ENCODE measurements at regions not wholly inside any gene's neighbourhood (a gene's known extent, or its start where the extent isn't known, plus 50 kb on each side); places are given as distances from the start of the nearest gene placed in this dataset.

DNA sequence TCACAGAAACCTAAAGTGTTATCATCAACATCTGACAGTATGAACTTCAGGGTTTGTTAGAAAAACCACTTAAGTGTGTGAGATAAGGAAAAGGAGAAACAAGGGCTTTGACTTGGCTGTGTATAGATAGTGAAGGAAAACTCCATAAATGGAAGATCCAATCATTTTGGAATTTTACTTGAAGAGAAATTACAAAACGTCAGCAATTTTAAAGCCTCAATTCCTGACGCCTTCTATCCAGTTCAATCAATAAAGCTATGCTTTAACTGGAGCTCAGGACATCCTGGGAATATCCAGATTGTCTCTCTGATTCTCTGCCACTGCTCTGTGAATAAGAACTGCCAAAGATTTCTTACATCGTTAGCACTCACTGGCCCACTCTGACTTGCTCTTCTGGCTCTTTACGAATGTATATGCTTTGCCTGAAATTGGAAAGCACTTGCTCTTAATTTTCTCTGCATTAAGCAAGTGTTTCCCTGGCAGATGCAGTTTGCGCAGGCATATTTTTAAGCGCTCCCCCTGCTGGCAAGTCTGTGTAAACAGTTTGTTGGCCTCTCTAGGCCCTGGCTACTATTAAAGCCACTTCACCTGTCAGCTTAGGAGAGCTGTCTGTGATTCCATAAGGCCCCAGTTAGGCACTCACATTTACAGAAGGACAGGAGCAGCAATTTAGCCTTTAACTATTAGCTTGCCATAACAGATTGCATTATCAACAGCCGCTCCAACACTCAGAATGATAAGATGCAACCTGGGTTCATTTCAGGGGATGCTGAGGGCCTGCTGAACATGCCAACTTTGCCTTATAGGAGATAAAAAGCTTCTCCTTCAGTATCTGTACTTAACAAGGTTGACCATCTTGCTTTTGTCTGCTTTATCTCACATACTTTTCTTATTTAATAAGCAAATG lies 251.4 kb upstream of the DDX53 start:
- ATAC-seq (no peak), DNase-seq (peak; percentile 26)
- Mint-ChIP-seq H3K4me1 (ENCODE audit: low read depth) (no peaks in the 10 kb centered on the region), H3K27me3 (no peaks in the 10 kb centered on the region), H3K4me3 (no peak overlapping the region), H3K36me3 (ENCODE audit: low read depth) (no peaks in the 10 kb centered on the region), H3K27ac (no peak overlapping the region), H3K9me3 (no peaks in the 10 kb centered on the region)
- ChIA-PET POLR2A (interaction anchor here (0.5 kb wide), 1 partner anchor 758 kb away, joined by 3 read pairs; no protein-coding TSS in a partner anchor), CTCF (interaction anchor here (0.6 to 2.3 kb wide), 13 partner anchors 9 to 1090 kb away, joined by 3 to 15 read pairs (median 4); no protein-coding TSS in a partner anchor)
- TF ChIP-seq, protein P1, sequence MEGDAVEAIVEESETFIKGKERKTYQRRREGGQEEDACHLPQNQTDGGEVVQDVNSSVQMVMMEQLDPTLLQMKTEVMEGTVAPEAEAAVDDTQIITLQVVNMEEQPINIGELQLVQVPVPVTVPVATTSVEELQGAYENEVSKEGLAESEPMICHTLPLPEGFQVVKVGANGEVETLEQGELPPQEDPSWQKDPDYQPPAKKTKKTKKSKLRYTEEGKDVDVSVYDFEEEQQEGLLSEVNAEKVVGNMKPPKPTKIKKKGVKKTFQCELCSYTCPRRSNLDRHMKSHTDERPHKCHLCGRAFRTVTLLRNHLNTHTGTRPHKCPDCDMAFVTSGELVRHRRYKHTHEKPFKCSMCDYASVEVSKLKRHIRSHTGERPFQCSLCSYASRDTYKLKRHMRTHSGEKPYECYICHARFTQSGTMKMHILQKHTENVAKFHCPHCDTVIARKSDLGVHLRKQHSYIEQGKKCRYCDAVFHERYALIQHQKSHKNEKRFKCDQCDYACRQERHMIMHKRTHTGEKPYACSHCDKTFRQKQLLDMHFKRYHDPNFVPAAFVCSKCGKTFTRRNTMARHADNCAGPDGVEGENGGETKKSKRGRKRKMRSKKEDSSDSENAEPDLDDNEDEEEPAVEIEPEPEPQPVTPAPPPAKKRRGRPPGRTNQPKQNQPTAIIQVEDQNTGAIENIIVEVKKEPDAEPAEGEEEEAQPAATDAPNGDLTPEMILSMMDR (IDR thresholded peaks at IDR 0.05), result peak; percentile 43
- intact Hi-C loops (cut with micrococcal nuclease), result loop anchor here (10.0 kb wide), 1 partner anchor 764 kb away; no protein-coding TSS in a partner anchor

- Mint-ChIP-seq H3K36me3 (ENCODE audit: low read depth) (no peaks in the 10 kb centered on the region), H3K9me3 (no peaks in the 10 kb centered on the region), H3K4me1 (ENCODE audit: low read depth) (no peaks in the 10 kb centered on the region), H3K4me3 (no peak overlapping the region), H3K27ac (no peak overlapping the region), H3K27me3 (no peaks in the 10 kb centered on the region)
- POLR2A ChIA-PET, result no interaction called here
- intact Hi-C loops (cut with micrococcal nuclease), result no loop called here
- TF ChIP-seq, protein P1 (IDR thresholded peaks at IDR 0.05), result no peak
- DNase-seq, result no peak
- CTCF ChIA-PET, result interaction anchor here (2.2 kb wide), 1 partner anchor 11 kb away, joined by 9 read pairs; no protein-coding TSS in a partner anchor
- no peak for ATAC-seq
Observed at GRCh38 chrX:22758807-22759481, 240.8 kb upstream of the DDX53 start.

DNA sequence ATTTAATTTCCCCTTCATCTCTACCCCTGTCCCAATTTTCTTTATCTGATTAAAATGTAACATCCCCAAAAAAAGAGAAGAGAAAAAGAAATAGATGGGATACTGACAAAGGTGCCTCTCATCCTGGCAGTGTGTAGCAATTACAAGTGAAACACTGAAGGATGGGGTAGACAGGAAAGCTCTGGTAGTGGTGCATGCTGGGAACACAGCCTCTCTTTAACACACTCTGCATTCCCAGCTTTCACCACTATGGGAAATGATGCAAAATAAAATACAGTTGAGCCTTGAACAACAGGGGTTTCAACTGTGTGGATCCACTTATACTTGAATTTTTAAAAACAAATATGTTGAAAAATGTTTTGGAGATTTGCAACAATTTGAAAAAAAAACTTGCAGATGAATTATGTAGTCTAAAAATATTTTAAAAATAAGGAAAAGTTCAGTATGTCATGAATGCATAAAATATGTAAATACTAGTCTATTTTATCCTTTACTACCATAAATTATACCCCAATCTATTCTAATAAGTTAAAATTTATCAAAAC lies 239.2 kb upstream of the DDX53 start:
- POLR2A ChIA-PET, result no interaction called here
- no peaks in the 10 kb centered on the region for H3K9me3 Mint-ChIP-seq
- H3K27me3 Mint-ChIP-seq, result no peaks in the 10 kb centered on the region
- intact Hi-C loops (cut with micrococcal nuclease), result no loop called here
- ATAC-seq (no peak), DNase-seq (no peak)
- no peaks in the 10 kb centered on the region for H3K36me3 Mint-ChIP-seq (ENCODE audit: low read depth)
- CTCF ChIA-PET, result no interaction called here
- H3K27ac Mint-ChIP-seq, result no peak overlapping the region
- TF ChIP-seq, protein P1 (IDR thresholded peaks at IDR 0.05), result no peak
- H3K4me1 Mint-ChIP-seq (ENCODE audit: low read depth), result no peaks in the 10 kb centered on the region
- H3K4me3 Mint-ChIP-seq, result no peak overlapping the region

DNA sequence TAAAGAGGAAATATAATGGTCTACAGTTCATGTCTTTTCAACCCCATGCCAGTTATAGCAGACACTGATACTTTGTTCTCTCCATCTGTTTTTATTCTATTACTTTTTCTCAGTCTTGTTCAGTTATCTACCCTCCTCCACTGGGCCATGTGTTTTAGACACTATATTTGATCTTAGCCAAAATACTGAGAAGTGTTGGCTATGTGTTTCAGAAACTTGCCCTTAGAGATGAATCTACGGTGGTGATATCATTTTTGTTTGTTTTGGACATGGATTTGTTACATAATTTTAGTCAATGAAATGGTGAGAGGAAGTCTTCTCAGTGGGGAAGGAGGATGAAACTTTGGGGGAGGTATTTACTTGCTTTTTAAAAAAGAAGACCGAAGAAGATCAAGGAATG lies 211.5 kb upstream of the DDX53 start:
- Mint-ChIP-seq H3K27ac (no peak overlapping the region), H3K27me3 (peaks cover 1% of the 10 kb centered on the region), H3K36me3 (ENCODE audit: low read depth) (no peaks in the 10 kb centered on the region), H3K9me3 (no peaks in the 10 kb centered on the region), H3K4me3 (no peak overlapping the region), H3K4me1 (ENCODE audit: low read depth) (no peaks in the 10 kb centered on the region)
- ChIA-PET CTCF (no interaction called here), POLR2A (no interaction called here)
- TF ChIP-seq, protein P1 (IDR thresholded peaks at IDR 0.05), result no peak
- no peak for DNase-seq
- ATAC-seq, result no peak
- intact Hi-C loops (cut with micrococcal nuclease), result no loop called here
